ENCODE measurements at regions not wholly inside any gene's neighbourhood (a gene's known extent, or its start where the extent isn't known, plus 50 kb on each side); places are given as distances from the start of the nearest gene placed in this dataset.
"Not testable (repeated sequence)": the region's sequence is repeated elsewhere in the genome, so short reads cannot be mapped to it uniquely, and the experiment has no call there.

DNA sequence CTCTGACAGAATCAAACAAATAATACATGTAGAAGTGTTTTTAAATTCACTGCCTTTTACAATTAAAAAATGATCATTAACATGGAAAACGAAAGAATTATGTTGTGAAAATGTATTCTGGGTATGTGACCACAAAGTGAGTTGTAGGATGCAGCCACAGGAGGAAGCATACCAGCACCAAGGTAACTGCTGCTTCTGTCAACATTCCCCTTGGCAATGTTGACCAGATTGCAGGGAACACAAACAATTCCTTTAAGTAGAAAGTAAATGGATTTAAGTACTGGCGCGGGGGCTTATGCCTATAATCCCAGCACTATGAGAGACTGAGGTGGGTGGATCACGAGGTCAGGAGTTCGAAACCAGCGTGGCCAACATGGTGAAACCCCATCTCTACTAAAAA, 1877.9 kb upstream of the PCDH7 start:
- DNase-seq (ENCODE audit: low read depth in 2 of 2): no peak
- TF ChIP-seq, protein P1, sequence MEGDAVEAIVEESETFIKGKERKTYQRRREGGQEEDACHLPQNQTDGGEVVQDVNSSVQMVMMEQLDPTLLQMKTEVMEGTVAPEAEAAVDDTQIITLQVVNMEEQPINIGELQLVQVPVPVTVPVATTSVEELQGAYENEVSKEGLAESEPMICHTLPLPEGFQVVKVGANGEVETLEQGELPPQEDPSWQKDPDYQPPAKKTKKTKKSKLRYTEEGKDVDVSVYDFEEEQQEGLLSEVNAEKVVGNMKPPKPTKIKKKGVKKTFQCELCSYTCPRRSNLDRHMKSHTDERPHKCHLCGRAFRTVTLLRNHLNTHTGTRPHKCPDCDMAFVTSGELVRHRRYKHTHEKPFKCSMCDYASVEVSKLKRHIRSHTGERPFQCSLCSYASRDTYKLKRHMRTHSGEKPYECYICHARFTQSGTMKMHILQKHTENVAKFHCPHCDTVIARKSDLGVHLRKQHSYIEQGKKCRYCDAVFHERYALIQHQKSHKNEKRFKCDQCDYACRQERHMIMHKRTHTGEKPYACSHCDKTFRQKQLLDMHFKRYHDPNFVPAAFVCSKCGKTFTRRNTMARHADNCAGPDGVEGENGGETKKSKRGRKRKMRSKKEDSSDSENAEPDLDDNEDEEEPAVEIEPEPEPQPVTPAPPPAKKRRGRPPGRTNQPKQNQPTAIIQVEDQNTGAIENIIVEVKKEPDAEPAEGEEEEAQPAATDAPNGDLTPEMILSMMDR (conservative IDR thresholded peaks at IDR 0.05 in 1 of 2, IDR thresholded peaks at IDR 0.05 in 1 of 2; ENCODE audit: low read depth in 1 of 2, low read length in 2 of 2): no peak
- no peak for TF ChIP-seq EZH2 (IDR thresholded peaks at IDR 0.05; ENCODE audit: low read length, missing control alignments)
- Histone ChIP-seq H3K36me3 (ENCODE audit: control insufficient read depth, insufficient read depth, low read length) (no peaks in the 10 kb centered on the region), H2AFZ (ENCODE audit: low read length) (no peak overlapping the region), H3K27ac (ENCODE audit: insufficient read depth, low read length) (no peak overlapping the region), H3K4me1 (ENCODE audit: control insufficient read depth, extremely low read depth, insufficient read depth, low read length) (no peaks in the 10 kb centered on the region), H3K9me3 (ENCODE audit: control insufficient read depth, insufficient read depth, low read depth, low read length) (no peaks in the 10 kb centered on the region), H3K4me3 (replicated peaks in 1 of 4; ENCODE audit: control extremely low read depth in 1 of 4, insufficient read depth in 1 of 4, low read depth in 3 of 4, low read length in 4 of 4) (no peak overlapping the region), H3K79me2 (ENCODE audit: control insufficient read depth, insufficient read depth, low read length) (no peaks in the 10 kb centered on the region), H4K20me1 (ENCODE audit: control insufficient read depth, extremely low read depth, insufficient read depth, low read length) (no peaks in the 10 kb centered on the region), H3K4me2 (ENCODE audit: extremely low read depth, insufficient read depth, low read length) (no peak overlapping the region), H3K27me3 (ENCODE audit: control insufficient read depth, insufficient read depth, low read length) (no peaks in the 10 kb centered on the region), H3K9ac (ENCODE audit: insufficient read depth, low read length) (no peak overlapping the region)

DNA sequence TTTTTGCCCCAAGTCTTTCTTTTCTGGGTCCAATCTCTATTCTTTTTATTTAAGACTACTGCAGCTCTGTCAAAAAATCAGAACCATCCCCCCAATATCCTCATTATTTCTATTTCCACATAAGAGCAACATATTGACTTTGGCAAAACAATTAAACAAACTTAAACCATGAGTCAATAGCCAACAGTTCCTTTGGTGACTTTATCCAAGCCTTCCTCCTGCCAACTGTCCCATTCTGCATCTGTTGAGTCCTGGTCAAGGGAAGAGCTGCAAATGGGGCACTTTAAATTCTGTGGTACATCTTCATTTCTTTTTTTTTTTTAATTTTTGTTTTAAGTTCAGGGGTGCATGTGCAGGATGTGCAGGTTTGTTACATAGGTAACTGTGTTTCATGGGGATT, 1875.0 kb upstream of the PCDH7 start:
- H3K9ac ChIP-seq (ENCODE audit: insufficient read depth, low read length): no peak overlapping the region
- H3K4me3 ChIP-seq (replicated peaks in 1 of 4; ENCODE audit: control extremely low read depth in 1 of 4, insufficient read depth in 1 of 4, low read depth in 3 of 4, low read length in 4 of 4): no peak overlapping the region
- H3K27me3 ChIP-seq (ENCODE audit: control insufficient read depth, insufficient read depth, low read length): no peaks in the 10 kb centered on the region
- no peaks in the 10 kb centered on the region for H3K36me3 ChIP-seq (ENCODE audit: control insufficient read depth, insufficient read depth, low read length)
- no peak overlapping the region for H3K4me2 ChIP-seq (ENCODE audit: extremely low read depth, insufficient read depth, low read length)
- no peak for DNase-seq (ENCODE audit: low read depth in 2 of 2)
- H3K4me1 ChIP-seq (ENCODE audit: control insufficient read depth, extremely low read depth, insufficient read depth, low read length): no peaks in the 10 kb centered on the region
- no peaks in the 10 kb centered on the region for H4K20me1 ChIP-seq (ENCODE audit: control insufficient read depth, extremely low read depth, insufficient read depth, low read length)
- H2AFZ ChIP-seq (ENCODE audit: low read length): no peak overlapping the region
- TF ChIP-seq, protein P1 (conservative IDR thresholded peaks at IDR 0.05 in 1 of 2, IDR thresholded peaks at IDR 0.05 in 1 of 2; ENCODE audit: low read depth in 1 of 2, low read length in 2 of 2): no peak
- no peak for TF ChIP-seq EZH2 (IDR thresholded peaks at IDR 0.05; ENCODE audit: low read length, missing control alignments)
- H3K27ac ChIP-seq (ENCODE audit: insufficient read depth, low read length): no peak overlapping the region
- no peaks in the 10 kb centered on the region for H3K79me2 ChIP-seq (ENCODE audit: control insufficient read depth, insufficient read depth, low read length)
- H3K9me3 ChIP-seq (ENCODE audit: control insufficient read depth, insufficient read depth, low read depth, low read length): no peaks in the 10 kb centered on the region

DNA sequence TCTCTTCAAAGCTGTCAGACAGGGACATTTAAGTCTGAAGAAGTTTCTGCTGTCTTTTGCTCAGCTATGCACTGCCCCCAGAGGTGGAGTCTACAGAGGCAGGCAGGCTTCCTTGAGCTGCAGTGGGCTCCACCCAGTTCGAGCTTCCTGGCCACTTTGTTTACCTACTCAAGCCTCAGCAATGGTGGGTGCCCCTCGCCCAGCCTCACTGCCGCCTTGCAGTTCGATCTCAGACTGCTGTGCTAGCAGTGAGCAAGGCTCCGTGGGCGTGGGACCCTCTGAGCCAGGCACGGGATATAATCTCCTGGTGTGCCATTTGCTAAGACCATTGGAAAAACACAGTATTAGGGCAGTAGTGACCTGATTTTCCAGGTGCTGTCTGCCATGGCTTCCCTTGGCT, 1863.1 kb upstream of the PCDH7 start:
- not testable (repeated sequence) for H3K9me3 ChIP-seq (ENCODE audit: control insufficient read depth, insufficient read depth, low read depth, low read length); H3K4me2 ChIP-seq (ENCODE audit: extremely low read depth, insufficient read depth, low read length); H2AFZ ChIP-seq (ENCODE audit: low read length); H3K27ac ChIP-seq (ENCODE audit: insufficient read depth, low read length); DNase-seq (ENCODE audit: low read depth in 2 of 2); H3K36me3 ChIP-seq (ENCODE audit: control insufficient read depth, insufficient read depth, low read length); H3K4me3 ChIP-seq (replicated peaks in 1 of 4; ENCODE audit: control extremely low read depth in 1 of 4, insufficient read depth in 1 of 4, low read depth in 3 of 4, low read length in 4 of 4); H3K27me3 ChIP-seq (ENCODE audit: control insufficient read depth, insufficient read depth, low read length); H3K4me1 ChIP-seq (ENCODE audit: control insufficient read depth, extremely low read depth, insufficient read depth, low read length); H3K79me2 ChIP-seq (ENCODE audit: control insufficient read depth, insufficient read depth, low read length); H4K20me1 ChIP-seq (ENCODE audit: control insufficient read depth, extremely low read depth, insufficient read depth, low read length); H3K9ac ChIP-seq (ENCODE audit: insufficient read depth, low read length)

DNA sequence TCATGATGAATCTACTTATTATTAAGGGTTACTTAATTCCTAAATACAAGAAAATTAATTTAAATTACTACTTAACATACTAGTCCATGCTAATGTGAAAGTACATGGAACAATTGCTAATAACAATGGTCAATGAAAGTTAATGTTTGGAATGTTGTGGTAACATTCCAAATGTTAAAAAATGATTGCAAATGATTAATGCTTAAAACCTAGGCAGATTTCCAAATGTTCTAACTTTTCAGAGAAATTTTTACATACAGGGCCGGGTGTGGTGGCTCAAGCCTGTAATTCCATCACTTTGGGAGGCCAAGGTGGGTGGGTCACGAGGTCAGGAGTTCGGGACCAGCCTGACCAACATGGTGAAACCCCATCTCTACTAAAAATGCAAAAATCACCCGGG, 1851.3 kb upstream of the PCDH7 start:
- Histone ChIP-seq H4K20me1 (ENCODE audit: control insufficient read depth, extremely low read depth, insufficient read depth, low read length) (no peaks in the 10 kb centered on the region), H3K36me3 (ENCODE audit: control insufficient read depth, insufficient read depth, low read length) (no peaks in the 10 kb centered on the region), H3K4me2 (ENCODE audit: extremely low read depth, insufficient read depth, low read length) (no peak overlapping the region), H3K27me3 (ENCODE audit: control insufficient read depth, insufficient read depth, low read length) (no peaks in the 10 kb centered on the region), H3K4me1 (ENCODE audit: control insufficient read depth, extremely low read depth, insufficient read depth, low read length) (no peaks in the 10 kb centered on the region), H3K9me3 (ENCODE audit: control insufficient read depth, insufficient read depth, low read depth, low read length) (no peaks in the 10 kb centered on the region), H3K27ac (ENCODE audit: insufficient read depth, low read length) (no peak overlapping the region), H2AFZ (ENCODE audit: low read length) (no peak overlapping the region), H3K9ac (ENCODE audit: insufficient read depth, low read length) (no peak overlapping the region), H3K4me3 (replicated peaks in 1 of 4; ENCODE audit: control extremely low read depth in 1 of 4, insufficient read depth in 1 of 4, low read depth in 3 of 4, low read length in 4 of 4) (no peak overlapping the region), H3K79me2 (ENCODE audit: control insufficient read depth, insufficient read depth, low read length) (no peaks in the 10 kb centered on the region)
- peak; percentile 7 to 29 for DNase-seq (ENCODE audit: low read depth in 2 of 2)
- no peak for TF ChIP-seq EZH2 (IDR thresholded peaks at IDR 0.05; ENCODE audit: low read length, missing control alignments)
- TF ChIP-seq, protein P1 (conservative IDR thresholded peaks at IDR 0.05 in 1 of 2, IDR thresholded peaks at IDR 0.05 in 1 of 2; ENCODE audit: low read depth in 1 of 2, low read length in 2 of 2): no peak

Measured in fibroblast of lung (primary cell).